IMR-90 (cell line): ENCODE measurements at regions not wholly inside any gene's neighbourhood (a gene's known extent, or its start where the extent isn't known, plus 50 kb on each side); places are given as distances from the start of the nearest gene placed in this dataset.

Experiments
- ATAC-seq: fragments of 200-7000 bp; cut with Tn5 transposase; 2 replicates; pipeline ENCODE4 v1.9.1; 2020; ENCODE audit warnings: low read depth, mild to moderate bottlenecking, moderate library complexity
- BruUV-seq: library from RNA; stranded (reverse); fragments of 400-500 nt; replicated peaks from 2 replicates; lab custom pipeline; 2021; lab: Mats Ljungman, UMichigan
- CTCF ChIA-PET: fragments of 300-600 bp; formaldehyde crosslinking; extraction: SDS; loops from one replicate; lab custom pipeline; 2021; ENCODE audit warnings: antibody characterized with exemption; lab: Yijun Ruan, JAX
- POLR2A ChIA-PET: fragments of 300-600 bp; sonication (Branson Sonifier 250); formaldehyde crosslinking; loops from one replicate; lab custom pipeline; 2022; ENCODE audit warnings: antibody characterized with exemption; ENCODE audit not compliant: unreplicated experiment; lab: Charles Lee
- DNase-seq: peaks from one replicate; pipeline ENCODE4 v3.0.0; 2013
- H2AFZ ChIP-seq: replicated peaks from 2 replicates; pipeline ENCODE3; 2013; ENCODE audit warnings: low read length, mild to moderate bottlenecking; ENCODE audit not compliant: poor library complexity
- H2AK5ac ChIP-seq: 2 replicates; pipeline ENCODE4 v1.6.1; 2013; ENCODE audit warnings: low read depth, low read length, inconsistent platforms
- H2AK9ac ChIP-seq: replicated peaks from 2 replicates; pipeline ENCODE3; 2013; ENCODE audit warnings: mild to moderate bottlenecking, low read depth, low read length, moderate library complexity; ENCODE audit not compliant: poor library complexity
- H2BK120ac ChIP-seq: 2 replicates; pipeline ENCODE4 v1.6.1; 2013; ENCODE audit warnings: low read depth, low read length, inconsistent platforms
- H2BK15ac ChIP-seq: 3 replicates; pipeline ENCODE4 v1.6.1; 2013; ENCODE audit warnings: low read depth, low read length, inconsistent platforms
- H2BK20ac ChIP-seq: 2 replicates; pipeline ENCODE4 v1.6.1; 2013; ENCODE audit warnings: low read depth, mild to moderate bottlenecking, inconsistent platforms, low read length, moderate library complexity
- H2BK5ac ChIP-seq: 2 replicates; pipeline ENCODE4 v1.6.1; 2013; ENCODE audit warnings: mild to moderate bottlenecking, low read depth, low read length, inconsistent platforms; ENCODE audit not compliant: poor library complexity, severe bottlenecking
- H3K14ac ChIP-seq: replicated peaks from 2 replicates; pipeline ENCODE4 v1.6.1; 2013; ENCODE audit warnings: low read depth, low read length, inconsistent platforms
- H3K18ac ChIP-seq: 2 replicates; pipeline ENCODE4 v1.6.1; 2013; ENCODE audit warnings: low read depth, low read length, control low read depth
- H3K23ac ChIP-seq: 2 replicates; pipeline ENCODE4 v1.6.1; 2013; ENCODE audit warnings: low read depth, low read length, inconsistent platforms
- H3K27ac ChIP-seq: 2 replicates; pipeline ENCODE4 v1.5.1; 2013; ENCODE audit warnings: mild to moderate bottlenecking, control low read depth, low read length; ENCODE audit not compliant: insufficient read depth
- H3K27me3 ChIP-seq: 2 replicates; pipeline ENCODE4 v1.6.1; 2013; ENCODE audit warnings: low read length; ENCODE audit not compliant: control insufficient read depth, insufficient read depth
- H3K36me3 ChIP-seq: 2 replicates; pipeline ENCODE4 v1.6.1; 2013; ENCODE audit warnings: low read length, mixed read lengths; ENCODE audit not compliant: control insufficient read depth, insufficient read depth
- H3K4ac ChIP-seq: 2 replicates; pipeline ENCODE4 v1.6.1; 2013; ENCODE audit warnings: low read depth, low read length, inconsistent platforms
- H3K4me1 ChIP-seq: 2 replicates; pipeline ENCODE4 v1.6.1; 2013; ENCODE audit warnings: low read length, mixed read lengths; ENCODE audit not compliant: control insufficient read depth, insufficient read depth
- H3K4me2 ChIP-seq: 2 replicates; pipeline ENCODE4 v1.6.1; 2013; ENCODE audit warnings: low read depth, mild to moderate bottlenecking, control low read depth, low read length, moderate library complexity
- H3K4me3 ChIP-seq: 2 replicates; pipeline ENCODE4 v1.5.1; 2013; ENCODE audit warnings: low read depth, mild to moderate bottlenecking, control low read depth, low read length, moderate library complexity; ENCODE audit not compliant: insufficient read depth
- H3K56ac ChIP-seq: 2 replicates; pipeline ENCODE4 v1.6.1; 2013; ENCODE audit warnings: low read length, inconsistent platforms; ENCODE audit not compliant: insufficient read depth; ENCODE audit errors: extremely low read depth
- H3K79me1 ChIP-seq, 2 experiments: 2 replicates each; pipeline ENCODE4 v1.6.1; 2013; ENCODE audit warnings: low read length in 2 of 2, inconsistent platforms in 1 of 2, low read depth in 1 of 2
- H3K9ac ChIP-seq: 2 replicates; pipeline ENCODE4 v1.6.1; 2013; ENCODE audit warnings: low read depth, low read length, control low read depth
- H3K9me1 ChIP-seq: 2 replicates; pipeline ENCODE4 v1.6.1; 2013; ENCODE audit warnings: low read length, inconsistent platforms; ENCODE audit not compliant: insufficient read depth
- H3K9me3 ChIP-seq: 2 replicates; pipeline ENCODE4 v1.6.1; 2013; ENCODE audit warnings: low read length; ENCODE audit not compliant: control insufficient read depth, insufficient read depth
- H4K20me1 ChIP-seq: 2 replicates; pipeline ENCODE4 v1.6.1; 2013; ENCODE audit warnings: low read length, inconsistent platforms; ENCODE audit not compliant: insufficient read depth
- H4K5ac ChIP-seq: 2 replicates; pipeline ENCODE4 v1.6.1; 2013; ENCODE audit warnings: mild to moderate bottlenecking, low read depth, low read length, control low read depth
- H4K8ac ChIP-seq, 2 experiments: 2 replicates each; pipeline ENCODE4 v1.6.1; 2013; ENCODE audit warnings: low read depth in 2 of 2, low read length in 2 of 2, control low read depth in 1 of 2, inconsistent platforms in 1 of 2
- H4K91ac ChIP-seq: 2 replicates; pipeline ENCODE4 v1.6.1; 2013; ENCODE audit warnings: low read depth, low read length, inconsistent platforms; ENCODE audit not compliant: insufficient read depth
- MXI1 ChIP-seq: IDR thresholded peaks from 2 replicates; pipeline ENCODE4 v1.6.1; 2012; ENCODE audit warnings: low read depth, mild to moderate bottlenecking, low read length, moderate library complexity, borderline replicate concordance
- USF2 ChIP-seq: fragments of 150-350 bp; IDR thresholded peaks from 2 replicates; pipeline ENCODE4 v1.6.1; 2017; ENCODE audit warnings: mild to moderate bottlenecking, antibody characterized with exemption, low read length, low read depth
- WGBS, 2 experiments: methylation state at CpG; one replicate each; pipeline versions ENCODE4 v1.1.5 to v1.1.7; 2013; ENCODE audit warnings: missing lambda C conversion rate in 2 of 2; ENCODE audit not compliant: insufficient read length in 1 of 2; ENCODE audit errors: extremely low coverage in 2 of 2; 5-methylcytosine and 5-hydroxymethylcytosine counted together
- dilution Hi-C: fragments of 300-500 bp; cut with HindIII; formaldehyde crosslinking; loops from one replicate; pipeline ENCODE4 v1.14.3; 2018; ENCODE audit warnings: low sequenced_read_pairs; ENCODE audit not compliant: unreplicated experiment
- in situ Hi-C: fragments of 300-500 bp; cut with MboI; formaldehyde crosslinking; loops from 3 replicates; pipeline ENCODE4 v1.14.3; 2019; ENCODE audit warnings: low sequenced_read_pairs, inconsistent platforms, mixed read lengths
- intact Hi-C: fragments of 100-400 bp; cut with micrococcal nuclease; formaldehyde crosslinking; loops from 2 replicates; pipeline ENCODE4 v1.10.0; 2022

- H3K4me2 ChIP-seq: no peak overlapping the region
- no peak overlapping the region for H2BK15ac ChIP-seq
- POLR2A ChIA-PET: no interaction called here
- no peak overlapping the region for H3K27ac ChIP-seq
- H3K79me1 ChIP-seq: no peaks in the 10 kb centered on the region
- WGBS, 2 experiments: 38% methylated on average over 7 of the region's 14 CpGs; no CpG with 5 or more reads in 1 of the 2 experiments
- no peaks in the 10 kb centered on the region for H3K9me3 ChIP-seq
- no peak overlapping the region for H4K8ac ChIP-seq
- H3K4ac ChIP-seq: no peak overlapping the region
- intact Hi-C loops: no loop called here
- dilution Hi-C loops: no loop called here
- H4K91ac ChIP-seq: no peak overlapping the region
- H3K9ac ChIP-seq: no peak overlapping the region
- in situ Hi-C loops: no loop called here
- H3K4me3 ChIP-seq: no peak overlapping the region
- H3K56ac ChIP-seq: no peak overlapping the region
- no peak overlapping the region for H2AK9ac ChIP-seq
- H4K5ac ChIP-seq: no peak overlapping the region
- no peak overlapping the region for H2AFZ ChIP-seq
- ATAC-seq (no peak), DNase-seq (no peak)
- H2BK5ac ChIP-seq: no peak overlapping the region
- no peaks in the 10 kb centered on the region for H3K36me3 ChIP-seq
- H4K20me1 ChIP-seq: no peaks in the 10 kb centered on the region
- no peak overlapping the region for H3K18ac ChIP-seq
- H3K14ac ChIP-seq: no peak overlapping the region
- no peak overlapping the region for H2AK5ac ChIP-seq
- H3K23ac ChIP-seq: no peak overlapping the region
- no peak overlapping the region for H2BK120ac ChIP-seq
- CTCF ChIA-PET: no interaction called here
- no peak overlapping the region for H2BK20ac ChIP-seq
- H3K9me1 ChIP-seq: no peaks in the 10 kb centered on the region
- no TSS peak for BruUV-seq
- TF ChIP-seq MXI1 (no peak), USF2 (no peak)
- no peaks in the 10 kb centered on the region for H3K4me1 ChIP-seq
- H3K27me3 ChIP-seq: no peaks in the 10 kb centered on the region; the same call in 1 of the 2 replicates
Measured at GRCh38 chr1:30414086-30414850, 309.1 kb downstream of the MATN1 start.
